ENCODE measurements at regions not wholly inside any gene's neighbourhood (a gene's known extent, or its start where the extent isn't known, plus 50 kb on each side); places are given as distances from the start of the nearest gene placed in this dataset.
"Not testable (repeated sequence)": the region's sequence is repeated elsewhere in the genome, so short reads cannot be mapped to it uniquely, and the experiment has no call there.

DNA sequence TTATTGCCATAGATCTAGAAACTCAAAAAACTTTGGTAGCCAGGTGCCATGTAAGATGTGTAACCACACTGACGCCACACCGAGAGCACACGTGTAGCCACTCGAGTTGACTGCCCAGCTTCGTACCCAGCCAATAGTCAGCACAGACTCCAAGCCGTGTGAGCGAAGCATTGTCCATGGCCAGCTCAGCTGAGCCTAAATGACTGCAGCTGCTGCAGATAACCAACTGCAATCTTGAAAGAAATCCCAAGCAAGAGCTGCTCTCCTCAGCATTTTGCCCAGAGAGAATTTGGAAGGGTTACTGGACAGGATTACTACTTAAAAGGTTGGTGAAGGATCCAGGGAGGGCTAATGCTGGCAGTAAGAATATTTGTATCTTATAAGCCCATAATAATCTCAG is 193.0 kb upstream of the THRB start:
- DNase-seq: no peak

DNA sequence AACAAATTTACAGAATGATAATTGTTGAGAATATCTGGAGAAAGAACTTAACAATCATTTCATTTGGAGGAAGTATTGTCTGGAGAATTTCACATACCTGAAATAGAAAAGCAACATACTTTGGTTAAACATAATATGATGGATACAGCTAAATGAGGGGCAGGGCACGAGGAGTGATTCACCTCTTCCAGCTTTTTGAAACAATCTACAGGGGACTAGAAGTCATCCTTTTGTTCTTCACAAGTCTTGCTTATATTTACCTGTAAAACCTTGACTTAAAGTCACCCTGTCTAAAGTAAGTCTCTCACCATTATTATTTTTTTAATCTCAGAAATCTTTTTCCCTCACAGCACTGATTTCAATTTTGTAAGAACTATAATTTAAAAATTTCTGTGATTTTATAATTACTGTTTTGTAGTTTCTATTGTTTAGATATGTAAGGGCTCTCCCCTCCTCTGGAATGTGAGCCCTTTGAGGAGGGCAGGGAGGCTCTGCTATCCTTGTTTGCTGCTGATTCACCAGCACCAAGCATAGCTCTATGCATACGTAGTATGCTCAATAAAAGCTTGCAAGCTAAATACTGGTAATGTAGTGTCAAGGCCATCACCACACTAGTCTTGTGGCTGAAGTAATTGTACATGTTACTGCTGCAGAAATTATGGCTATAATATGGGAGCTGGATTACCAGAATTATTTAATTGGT is 193.9 kb upstream of the THRB start:
- DNase-seq: no peak

DNA sequence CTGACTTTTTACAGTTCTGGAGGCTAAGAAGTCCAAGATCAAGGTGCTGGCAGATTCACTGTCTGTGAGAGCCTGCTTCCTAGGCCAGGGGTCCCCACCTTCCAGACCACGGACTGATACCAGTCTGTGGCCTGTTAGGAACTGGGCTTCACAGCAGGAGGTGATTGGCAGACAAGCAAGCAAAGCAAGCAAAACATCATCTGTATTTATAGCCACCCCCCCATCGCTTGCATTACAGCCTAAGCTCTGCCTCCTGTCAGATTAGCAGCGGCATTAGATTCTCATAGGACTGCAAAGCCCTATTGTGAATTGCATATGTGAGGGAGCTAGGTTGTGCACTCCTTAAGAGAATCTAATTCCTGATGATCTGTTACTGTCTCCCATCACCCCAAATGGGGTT is 194.7 kb upstream of the THRB start:
- no peak for DNase-seq

- DNase-seq: no peak
These were observed 196.1 kb upstream of the THRB start for GRCh38 chr3:24690777-24691176.

DNA sequence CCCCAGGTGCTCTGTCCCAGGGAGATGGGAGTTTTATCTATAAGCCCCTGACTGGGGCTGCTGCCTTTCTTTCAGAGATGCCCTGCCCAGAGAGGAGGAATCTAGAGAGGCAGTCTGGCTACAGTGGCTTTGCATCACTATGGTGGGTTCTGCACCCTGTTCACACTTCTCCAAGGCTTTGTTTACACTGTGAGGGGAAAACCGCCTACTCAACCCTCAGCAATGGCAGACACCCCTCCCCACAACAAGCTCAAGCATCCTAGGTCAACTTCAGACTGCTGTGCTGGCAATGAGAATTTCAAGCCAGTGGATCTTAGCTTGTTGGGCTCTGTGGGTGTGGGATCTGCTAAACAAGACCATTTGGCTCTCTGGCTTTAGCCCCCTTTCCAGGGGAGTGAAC is 204.4 kb upstream of the THRB start:
- DNase-seq: not testable (repeated sequence)

GRCh38 chr3:24704496-24704895 is 209.8 kb upstream of the THRB start:
- peak; percentile 31 for DNase-seq

- DNase-seq: no peak
These were observed 213.3 kb upstream of the THRB start for GRCh38 chr3:24707936-24708335.

DNA sequence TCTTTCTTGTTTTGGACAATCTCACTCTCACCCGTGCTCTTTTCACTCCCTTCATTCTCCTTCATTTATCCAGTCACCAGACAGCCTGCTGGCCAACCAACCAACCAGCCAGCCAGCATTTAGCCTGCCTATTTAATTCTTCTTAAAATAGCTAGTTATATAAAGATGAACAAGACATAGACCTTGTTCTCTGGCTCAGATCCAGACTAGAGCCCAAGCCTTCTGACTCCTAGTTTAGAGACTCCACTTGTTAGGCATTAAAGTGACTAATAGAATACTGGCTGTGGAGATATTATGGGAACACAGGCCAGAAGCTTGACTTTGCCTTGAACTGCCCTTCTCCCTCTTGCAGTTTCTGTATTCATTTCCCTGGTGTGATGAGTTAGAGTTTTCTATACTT is 215.3 kb upstream of the THRB start:
- peak; percentile 20 for DNase-seq

GRCh38 chr3:24713516-24713915 is 218.9 kb upstream of the THRB start:
- DNase-seq: no peak

- no peak for DNase-seq
These were observed 219.8 kb upstream of the THRB start for GRCh38 chr3:24714436-24714835.

- DNase-seq: no peak
These were observed 220.6 kb upstream of the THRB start for GRCh38 chr3:24715171-24715792.

GRCh38 chr3:24722087-24722486 is 227.4 kb upstream of the THRB start:
- DNase-seq: no peak

- no peak for DNase-seq
These were observed 231.0 kb upstream of the THRB start for GRCh38 chr3:24725514-24726255.

- DNase-seq: no peak
These were observed 231.8 kb upstream of the THRB start for GRCh38 chr3:24726423-24726822.

DNA sequence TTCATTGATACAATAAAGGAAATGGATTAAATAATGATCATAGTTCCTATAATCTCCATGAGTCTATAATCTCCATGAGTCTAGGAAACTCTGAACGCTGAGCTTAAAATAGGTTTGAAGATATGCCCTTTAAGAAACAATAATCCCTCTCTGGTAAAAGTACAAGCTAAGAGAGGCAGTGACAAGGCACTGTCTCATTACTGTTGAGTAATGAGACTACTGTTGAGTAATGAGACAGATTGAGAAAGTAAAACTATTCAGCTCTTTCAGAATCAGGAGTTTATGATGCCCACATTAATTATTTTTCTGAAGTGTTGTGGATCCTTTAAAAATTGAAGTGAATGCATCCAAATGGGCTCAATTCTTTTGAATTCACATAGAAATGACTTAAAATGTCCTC is 235.5 kb upstream of the THRB start:
- no peak for DNase-seq

DNA sequence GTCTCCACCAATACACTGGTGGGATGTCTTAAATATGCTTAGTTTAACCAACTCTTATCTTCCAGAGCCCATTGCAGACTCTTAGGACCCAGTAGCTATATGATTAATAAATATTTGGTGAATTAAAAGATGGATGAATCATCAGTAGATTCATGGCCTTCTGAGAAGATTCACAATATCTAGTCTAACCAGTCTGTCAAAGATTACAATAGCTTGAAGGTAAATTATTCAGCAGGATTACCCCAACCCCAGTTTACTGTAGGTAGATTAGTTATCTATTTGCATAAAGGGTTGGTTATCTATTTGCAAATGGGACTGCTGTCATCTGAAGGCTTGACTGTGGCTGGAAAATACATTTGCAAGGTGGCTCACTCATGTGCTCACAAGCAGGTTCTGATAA is 239.4 kb upstream of the THRB start:
- no peak for DNase-seq

DNA sequence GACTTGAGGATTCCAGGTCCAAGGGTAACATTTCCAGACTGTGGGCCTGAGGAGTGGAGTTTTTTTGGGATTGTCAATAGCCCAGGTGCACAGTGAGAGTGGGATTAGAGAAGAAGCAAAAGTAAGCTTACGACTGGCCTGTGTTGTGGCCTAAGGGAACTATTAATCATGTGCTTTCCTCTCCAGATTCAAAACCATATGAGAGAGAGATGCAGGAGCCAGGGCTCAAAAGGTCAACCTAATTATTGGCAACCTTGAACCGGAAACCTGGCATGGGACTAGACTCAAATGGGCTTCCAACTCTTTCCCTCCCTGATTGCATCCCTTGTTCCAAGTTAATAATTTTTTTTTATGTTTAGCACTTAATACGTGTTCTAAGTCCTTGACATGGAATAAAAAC is 242.1 kb upstream of the THRB start:
- DNase-seq: peak; percentile 46

DNA sequence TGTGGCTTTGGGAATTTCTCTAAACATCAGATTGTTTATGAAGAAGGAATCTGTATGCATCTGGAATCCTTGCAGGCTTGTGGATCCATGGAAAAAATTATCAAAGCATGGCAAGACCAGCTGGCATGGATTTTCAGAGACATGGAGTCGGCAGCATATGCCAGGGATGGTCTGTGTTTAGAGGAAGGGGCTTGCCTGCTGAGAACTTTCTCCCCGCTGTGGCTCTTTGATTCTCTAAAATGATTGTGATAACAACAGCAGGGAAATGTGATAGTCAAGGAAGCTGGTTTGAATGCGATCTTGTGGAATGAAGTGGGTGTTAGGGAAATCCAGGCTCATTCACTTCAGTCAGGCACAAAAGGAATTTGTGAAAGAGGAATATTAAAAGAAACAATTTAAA is 245.7 kb upstream of the THRB start:
- no peak for DNase-seq

- DNase-seq: no peak
These were observed 246.9 kb upstream of the THRB start for GRCh38 chr3:24741506-24741905.

GRCh38 chr3:24748520-24748919 is 253.9 kb upstream of the THRB start:
- no peak for DNase-seq

DNA sequence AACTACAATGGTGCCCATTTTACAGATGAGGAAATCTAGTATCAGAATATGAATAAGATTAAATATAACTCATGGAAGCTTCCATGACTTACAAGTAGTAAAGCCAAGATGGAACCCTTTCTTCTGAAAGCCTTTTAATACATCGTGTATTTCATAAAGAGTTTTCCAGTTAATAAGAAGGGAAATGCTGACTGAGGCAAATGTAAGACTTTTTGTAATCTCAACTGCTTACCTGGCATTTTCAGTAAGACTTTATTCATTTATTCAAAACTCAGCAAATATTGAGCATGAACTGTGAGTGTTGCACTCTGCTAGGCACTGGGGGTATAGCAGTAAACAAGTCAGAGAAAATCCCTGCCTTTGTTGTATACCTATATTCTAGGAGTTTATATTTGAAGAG is 256.4 kb upstream of the THRB start:
- DNase-seq: no peak

- no peak for DNase-seq
These were observed 261.6 kb upstream of the THRB start for GRCh38 chr3:24756101-24756888.

GRCh38 chr3:24763393-24763792 is 268.7 kb upstream of the THRB start:
- DNase-seq: no peak

Data from hindlimb muscle (tissue), 1 donor.